IMR-90 (cell line): ENCODE measurements at regions not wholly inside any gene's neighbourhood (a gene's known extent, or its start where the extent isn't known, plus 50 kb on each side); places are given as distances from the start of the nearest gene placed in this dataset.

ENCODE experiments used
- ATAC-seq: fragments of 200-7000 bp; cut with Tn5 transposase; 2 replicates; pipeline ENCODE4 v1.9.1; 2020; ENCODE audit warnings: low read depth, mild to moderate bottlenecking, moderate library complexity
- BruUV-seq: library from RNA; stranded (reverse); fragments of 400-500 nt; replicated peaks from 2 replicates; lab custom pipeline; 2021; lab: Mats Ljungman, UMichigan
- CTCF ChIA-PET: fragments of 300-600 bp; formaldehyde crosslinking; extraction: SDS; loops from one replicate; lab custom pipeline; 2021; ENCODE audit warnings: antibody characterized with exemption; lab: Yijun Ruan, JAX
- POLR2A ChIA-PET: fragments of 300-600 bp; sonication (Branson Sonifier 250); formaldehyde crosslinking; loops from one replicate; lab custom pipeline; 2022; ENCODE audit warnings: antibody characterized with exemption; ENCODE audit not compliant: unreplicated experiment; lab: Charles Lee
- DNase-seq: peaks from one replicate; pipeline ENCODE4 v3.0.0; 2013
- H2AFZ ChIP-seq: replicated peaks from 2 replicates; pipeline ENCODE3; 2013; ENCODE audit warnings: low read length, mild to moderate bottlenecking; ENCODE audit not compliant: poor library complexity
- H2AK5ac ChIP-seq: 2 replicates; pipeline ENCODE4 v1.6.1; 2013; ENCODE audit warnings: low read depth, low read length, inconsistent platforms
- H2AK9ac ChIP-seq: replicated peaks from 2 replicates; pipeline ENCODE3; 2013; ENCODE audit warnings: mild to moderate bottlenecking, low read depth, low read length, moderate library complexity; ENCODE audit not compliant: poor library complexity
- H2BK120ac ChIP-seq: 2 replicates; pipeline ENCODE4 v1.6.1; 2013; ENCODE audit warnings: low read depth, low read length, inconsistent platforms
- H2BK15ac ChIP-seq: 3 replicates; pipeline ENCODE4 v1.6.1; 2013; ENCODE audit warnings: low read depth, low read length, inconsistent platforms
- H2BK20ac ChIP-seq: 2 replicates; pipeline ENCODE4 v1.6.1; 2013; ENCODE audit warnings: low read depth, mild to moderate bottlenecking, inconsistent platforms, low read length, moderate library complexity
- H2BK5ac ChIP-seq: 2 replicates; pipeline ENCODE4 v1.6.1; 2013; ENCODE audit warnings: mild to moderate bottlenecking, low read depth, low read length, inconsistent platforms; ENCODE audit not compliant: poor library complexity, severe bottlenecking
- H3K14ac ChIP-seq: replicated peaks from 2 replicates; pipeline ENCODE4 v1.6.1; 2013; ENCODE audit warnings: low read depth, low read length, inconsistent platforms
- H3K18ac ChIP-seq: 2 replicates; pipeline ENCODE4 v1.6.1; 2013; ENCODE audit warnings: low read depth, low read length, control low read depth
- H3K23ac ChIP-seq: 2 replicates; pipeline ENCODE4 v1.6.1; 2013; ENCODE audit warnings: low read depth, low read length, inconsistent platforms
- H3K27ac ChIP-seq: 2 replicates; pipeline ENCODE4 v1.5.1; 2013; ENCODE audit warnings: mild to moderate bottlenecking, control low read depth, low read length; ENCODE audit not compliant: insufficient read depth
- H3K27me3 ChIP-seq: 2 replicates; pipeline ENCODE4 v1.6.1; 2013; ENCODE audit warnings: low read length; ENCODE audit not compliant: control insufficient read depth, insufficient read depth
- H3K36me3 ChIP-seq: 2 replicates; pipeline ENCODE4 v1.6.1; 2013; ENCODE audit warnings: low read length, mixed read lengths; ENCODE audit not compliant: control insufficient read depth, insufficient read depth
- H3K4ac ChIP-seq: 2 replicates; pipeline ENCODE4 v1.6.1; 2013; ENCODE audit warnings: low read depth, low read length, inconsistent platforms
- H3K4me1 ChIP-seq: 2 replicates; pipeline ENCODE4 v1.6.1; 2013; ENCODE audit warnings: low read length, mixed read lengths; ENCODE audit not compliant: control insufficient read depth, insufficient read depth
- H3K4me2 ChIP-seq: 2 replicates; pipeline ENCODE4 v1.6.1; 2013; ENCODE audit warnings: low read depth, mild to moderate bottlenecking, control low read depth, low read length, moderate library complexity
- H3K4me3 ChIP-seq: 2 replicates; pipeline ENCODE4 v1.5.1; 2013; ENCODE audit warnings: low read depth, mild to moderate bottlenecking, control low read depth, low read length, moderate library complexity; ENCODE audit not compliant: insufficient read depth
- H3K56ac ChIP-seq: 2 replicates; pipeline ENCODE4 v1.6.1; 2013; ENCODE audit warnings: low read length, inconsistent platforms; ENCODE audit not compliant: insufficient read depth; ENCODE audit errors: extremely low read depth
- H3K79me1 ChIP-seq, 2 experiments: 2 replicates each; pipeline ENCODE4 v1.6.1; 2013; ENCODE audit warnings: low read length in 2 of 2, inconsistent platforms in 1 of 2, low read depth in 1 of 2
- H3K9ac ChIP-seq: 2 replicates; pipeline ENCODE4 v1.6.1; 2013; ENCODE audit warnings: low read depth, low read length, control low read depth
- H3K9me1 ChIP-seq: 2 replicates; pipeline ENCODE4 v1.6.1; 2013; ENCODE audit warnings: low read length, inconsistent platforms; ENCODE audit not compliant: insufficient read depth
- H3K9me3 ChIP-seq: 2 replicates; pipeline ENCODE4 v1.6.1; 2013; ENCODE audit warnings: low read length; ENCODE audit not compliant: control insufficient read depth, insufficient read depth
- H4K20me1 ChIP-seq: 2 replicates; pipeline ENCODE4 v1.6.1; 2013; ENCODE audit warnings: low read length, inconsistent platforms; ENCODE audit not compliant: insufficient read depth
- H4K5ac ChIP-seq: 2 replicates; pipeline ENCODE4 v1.6.1; 2013; ENCODE audit warnings: mild to moderate bottlenecking, low read depth, low read length, control low read depth
- H4K8ac ChIP-seq, 2 experiments: 2 replicates each; pipeline ENCODE4 v1.6.1; 2013; ENCODE audit warnings: low read depth in 2 of 2, low read length in 2 of 2, control low read depth in 1 of 2, inconsistent platforms in 1 of 2
- H4K91ac ChIP-seq: 2 replicates; pipeline ENCODE4 v1.6.1; 2013; ENCODE audit warnings: low read depth, low read length, inconsistent platforms; ENCODE audit not compliant: insufficient read depth
- BHLHE40 ChIP-seq: fragments of 150-350 bp; IDR thresholded peaks from 2 replicates; pipeline ENCODE4 v1.6.1; 2016; ENCODE audit warnings: mild to moderate bottlenecking, low read depth, low read length
- NFE2L2 ChIP-seq: fragments of 150-350 bp; IDR thresholded peaks from 2 replicates; pipeline ENCODE4 v1.6.1; 2016; ENCODE audit warnings: low read depth, mild to moderate bottlenecking, low read length
- POLR2A ChIP-seq: IDR thresholded peaks from 2 replicates; pipeline ENCODE4 v1.6.1; 2012; ENCODE audit warnings: mild to moderate bottlenecking, low read depth, low read length
- RAD21 ChIP-seq: IDR thresholded peaks from 2 replicates; pipeline ENCODE4 v1.6.1; 2012; ENCODE audit warnings: low read length, improper control_type of control experiment
- RCOR1 ChIP-seq: IDR thresholded peaks from 2 replicates; pipeline ENCODE4 v1.6.1; 2012; ENCODE audit warnings: mild to moderate bottlenecking, low read length, improper control_type of control experiment; ENCODE audit not compliant: insufficient replicate concordance
- RFX5 ChIP-seq: IDR thresholded peaks from 2 replicates; pipeline ENCODE4 v1.8.0; 2012; ENCODE audit warnings: low read depth, mild to moderate bottlenecking, low read length, moderate library complexity
- SMC3 ChIP-seq: fragments of 150-350 bp; IDR thresholded peaks from 2 replicates; pipeline ENCODE4 v1.6.1; 2016; ENCODE audit warnings: low read depth, mild to moderate bottlenecking, antibody characterized with exemption, low read length, moderate library complexity
- WGBS, 2 experiments: methylation state at CpG; one replicate each; pipeline versions ENCODE4 v1.1.5 to v1.1.7; 2013; ENCODE audit warnings: missing lambda C conversion rate in 2 of 2; ENCODE audit not compliant: insufficient read length in 1 of 2; ENCODE audit errors: extremely low coverage in 2 of 2; 5-methylcytosine and 5-hydroxymethylcytosine counted together
- dilution Hi-C: fragments of 300-500 bp; cut with HindIII; formaldehyde crosslinking; loops from one replicate; pipeline ENCODE4 v1.14.3; 2018; ENCODE audit warnings: low sequenced_read_pairs; ENCODE audit not compliant: unreplicated experiment
- in situ Hi-C: fragments of 300-500 bp; cut with MboI; formaldehyde crosslinking; loops from 3 replicates; pipeline ENCODE4 v1.14.3; 2019; ENCODE audit warnings: low sequenced_read_pairs, inconsistent platforms, mixed read lengths
- intact Hi-C: fragments of 100-400 bp; cut with micrococcal nuclease; formaldehyde crosslinking; loops from 2 replicates; pipeline ENCODE4 v1.10.0; 2022

DNA sequence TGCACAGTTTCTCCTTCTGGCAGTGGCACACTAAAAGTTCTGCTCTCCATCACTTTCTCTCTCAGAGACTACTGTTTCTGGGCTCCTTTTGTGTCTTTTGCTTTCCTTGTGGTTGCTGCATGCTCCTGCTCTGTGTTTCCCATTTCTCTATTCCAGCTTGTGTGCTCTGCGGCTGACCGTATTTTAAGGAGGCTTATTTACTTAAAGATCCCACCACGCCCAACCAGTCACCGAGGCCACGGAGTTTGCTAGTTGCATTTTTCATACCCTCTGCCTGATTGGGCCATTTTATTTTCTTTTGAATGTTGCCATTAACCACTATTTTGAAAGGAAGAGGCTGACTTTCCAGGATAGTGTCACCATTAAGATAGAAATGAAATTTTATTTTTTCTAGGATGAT, 626.4 kb upstream of the MMS22L start:
- no peak overlapping the region for H2AFZ ChIP-seq
- no peak overlapping the region for H3K18ac ChIP-seq
- POLR2A ChIA-PET, result no interaction called here
- H3K36me3 ChIP-seq, result no peaks in the 10 kb centered on the region
- in situ Hi-C loops (no loop called here), dilution Hi-C loops (no loop called here), intact Hi-C loops (no loop called here)
- CTCF ChIA-PET, result no interaction called here
- no peak overlapping the region for H3K4me2 ChIP-seq
- no peak overlapping the region for H2AK5ac ChIP-seq
- WGBS, 2 experiments, result no CpG with 5 or more reads among the region's 5 CpGs
- no peaks in the 10 kb centered on the region for H3K4me1 ChIP-seq
- no peaks in the 10 kb centered on the region for H3K27me3 ChIP-seq
- no peak overlapping the region for H2BK5ac ChIP-seq
- H4K91ac ChIP-seq, result no peak overlapping the region
- no peak overlapping the region for H4K5ac ChIP-seq
- H3K79me1 ChIP-seq, result no peaks in the 10 kb centered on the region
- no peak for ATAC-seq
- H3K4me3 ChIP-seq, result no peak overlapping the region
- no peak for DNase-seq
- H3K56ac ChIP-seq, result no peak overlapping the region
- no peak overlapping the region for H2AK9ac ChIP-seq
- no peak overlapping the region for H2BK120ac ChIP-seq
- H2BK15ac ChIP-seq, result no peak overlapping the region
- no peak overlapping the region for H3K4ac ChIP-seq
- H4K8ac ChIP-seq, result no peak overlapping the region
- H3K14ac ChIP-seq, result no peak overlapping the region
- TF ChIP-seq BHLHE40 (no peak), RCOR1 (no peak), RFX5 (no peak), SMC3 (no peak), POLR2A (no peak), RAD21 (no peak), NFE2L2 (no peak)
- no peaks in the 10 kb centered on the region for H4K20me1 ChIP-seq
- H3K27ac ChIP-seq, result no peak overlapping the region
- no peaks in the 10 kb centered on the region for H3K9me1 ChIP-seq
- no peak overlapping the region for H3K23ac ChIP-seq
- BruUV-seq, result no TSS peak
- no peak overlapping the region for H2BK20ac ChIP-seq
- H3K9me3 ChIP-seq, result no peaks in the 10 kb centered on the region
- H3K9ac ChIP-seq, result no peak overlapping the region
